GM18502 (cell line): ENCODE measurements at regions not wholly inside any gene's neighbourhood (a gene's known extent, or its start where the extent isn't known, plus 50 kb on each side); places are given as distances from the start of the nearest gene placed in this dataset.
"Not testable (repeated sequence)": the region's sequence is repeated elsewhere in the genome, so short reads cannot be mapped to it uniquely, and the experiment has no call there.

Experiments used
- ATAC-seq: cut with Tn5 transposase; IDR thresholded peaks from one replicate; pipeline ENCODE4 v1.9.1; 2021; ENCODE audit warnings: mild to moderate bottlenecking; ENCODE audit not compliant: unreplicated experiment, poor library complexity

GRCh38 chr12:83541446-83541845, 854.7 kb downstream of the TMTC2 start:
- no peak for ATAC-seq

- no peak for ATAC-seq
These were observed 851.8 kb downstream of the TMTC2 start for GRCh38 chr12:83538361-83538965.

- no peak for ATAC-seq
These were observed 850.8 kb downstream of the TMTC2 start for GRCh38 chr12:83537428-83538053.

GRCh38 chr12:83536496-83536895, 849.8 kb downstream of the TMTC2 start:
- no peak for ATAC-seq

GRCh38 chr12:83528571-83528970, 841.9 kb downstream of the TMTC2 start:
- ATAC-seq: no peak

GRCh38 chr12:83527810-83528209, 841.1 kb downstream of the TMTC2 start:
- no peak for ATAC-seq

GRCh38 chr12:83515306-83516026, 828.8 kb downstream of the TMTC2 start:
- ATAC-seq: no peak

- ATAC-seq: no peak
These were observed 827.7 kb downstream of the TMTC2 start for GRCh38 chr12:83514372-83514771.

GRCh38 chr12:83506841-83507240, 820.1 kb downstream of the TMTC2 start:
- no peak for ATAC-seq

GRCh38 chr12:83505586-83505985, 818.9 kb downstream of the TMTC2 start:
- ATAC-seq: no peak

- ATAC-seq: not testable (repeated sequence)
These were observed 813.2 kb downstream of the TMTC2 start for GRCh38 chr12:83499894-83500293.

- no peak for ATAC-seq
These were observed 791.0 kb downstream of the TMTC2 start for GRCh38 chr12:83477696-83478095.

- no peak for ATAC-seq
These were observed 790.3 kb downstream of the TMTC2 start for GRCh38 chr12:83476695-83477690.

- no peak for ATAC-seq
These were observed 789.3 kb downstream of the TMTC2 start for GRCh38 chr12:83476006-83476405.

- ATAC-seq: no peak
These were observed 787.7 kb downstream of the TMTC2 start for GRCh38 chr12:83474369-83474768.

- peak; percentile 86 for ATAC-seq
These were observed 786.8 kb downstream of the TMTC2 start for GRCh38 chr12:83473408-83474095.

- ATAC-seq: no peak
These were observed 786.1 kb downstream of the TMTC2 start for GRCh38 chr12:83472772-83473171.

GRCh38 chr12:83472350-83472749, 785.6 kb downstream of the TMTC2 start:
- ATAC-seq: no peak

GRCh38 chr12:83471341-83471740, 784.6 kb downstream of the TMTC2 start:
- ATAC-seq: no peak

GRCh38 chr12:83470749-83471148, 784.0 kb downstream of the TMTC2 start:
- no peak for ATAC-seq
